ENCODE measurements at regions not wholly inside any gene's neighbourhood (a gene's known extent, or its start where the extent isn't known, plus 50 kb on each side); places are given as distances from the start of the nearest gene placed in this dataset.

- WGBS, 2 experiments (ENCODE audit: insufficient coverage in 2 of 2), result 82 to 90% methylated on average over 8 of the region's 8 CpGs
- Histone ChIP-seq H3K9me3 (ENCODE audit: control insufficient read depth, low read length) (no peaks in the 10 kb centered on the region), H3K27ac (ENCODE audit: low read depth, low read length, severe bottlenecking) (no peak overlapping the region), H3K4me3 (ENCODE audit: extremely low read depth, insufficient read depth, low read length, poor library complexity, severe bottlenecking) (no peak overlapping the region), H3K4me1 (ENCODE audit: control insufficient read depth, insufficient read depth, low read length, poor library complexity, severe bottlenecking) (no peaks in the 10 kb centered on the region), H3K36me3 (ENCODE audit: control insufficient read depth, insufficient read depth, low read length) (no peaks in the 10 kb centered on the region)
Observed at GRCh38 chr5:133905424-133905823, 63.0 kb downstream of the C5orf15 start.

GRCh38 chr5:133904641-133905040, 63.8 kb downstream of the C5orf15 start:
- WGBS, 2 experiments (ENCODE audit: insufficient coverage in 2 of 2), result 83 to 88% methylated on average over 7 to 8 of the region's 8 CpGs
- no peaks in the 10 kb centered on the region for H3K36me3 ChIP-seq (ENCODE audit: control insufficient read depth, insufficient read depth, low read length)
- H3K9me3 ChIP-seq (ENCODE audit: control insufficient read depth, low read length), result no peaks in the 10 kb centered on the region
- no peak overlapping the region for H3K27ac ChIP-seq (ENCODE audit: low read depth, low read length, severe bottlenecking)
- no peak overlapping the region for H3K4me3 ChIP-seq (ENCODE audit: extremely low read depth, insufficient read depth, low read length, poor library complexity, severe bottlenecking)
- no peaks in the 10 kb centered on the region for H3K4me1 ChIP-seq (ENCODE audit: control insufficient read depth, insufficient read depth, low read length, poor library complexity, severe bottlenecking)

GRCh38 chr5:133902511-133903118, 65.8 kb downstream of the C5orf15 start:
- no peaks in the 10 kb centered on the region for H3K9me3 ChIP-seq (ENCODE audit: control insufficient read depth, low read length)
- 85 to 91% methylated on average over 7 to 10 of the region's 11 CpGs for WGBS, 2 experiments (ENCODE audit: insufficient coverage in 2 of 2)
- no peaks in the 10 kb centered on the region for H3K4me1 ChIP-seq (ENCODE audit: control insufficient read depth, insufficient read depth, low read length, poor library complexity, severe bottlenecking)
- no peak overlapping the region for H3K27ac ChIP-seq (ENCODE audit: low read depth, low read length, severe bottlenecking)
- H3K4me3 ChIP-seq (ENCODE audit: extremely low read depth, insufficient read depth, low read length, poor library complexity, severe bottlenecking), result no peak overlapping the region
- H3K36me3 ChIP-seq (ENCODE audit: control insufficient read depth, insufficient read depth, low read length), result no peaks in the 10 kb centered on the region

GRCh38 chr5:133900534-133901270, 67.7 kb downstream of the C5orf15 start:
- Histone ChIP-seq H3K4me3 (ENCODE audit: extremely low read depth, insufficient read depth, low read length, poor library complexity, severe bottlenecking) (no peak overlapping the region), H3K27ac (ENCODE audit: low read depth, low read length, severe bottlenecking) (no peak overlapping the region), H3K4me1 (ENCODE audit: control insufficient read depth, insufficient read depth, low read length, poor library complexity, severe bottlenecking) (no peaks in the 10 kb centered on the region), H3K9me3 (ENCODE audit: control insufficient read depth, low read length) (no peaks in the 10 kb centered on the region), H3K36me3 (ENCODE audit: control insufficient read depth, insufficient read depth, low read length) (no peaks in the 10 kb centered on the region)
- 86 to 90% methylated on average over 7 to 14 of the region's 15 CpGs for WGBS, 2 experiments (ENCODE audit: insufficient coverage in 2 of 2)

GRCh38 chr5:133899506-133899905, 68.9 kb downstream of the C5orf15 start:
- Histone ChIP-seq H3K36me3 (ENCODE audit: control insufficient read depth, insufficient read depth, low read length) (no peaks in the 10 kb centered on the region), H3K27ac (ENCODE audit: low read depth, low read length, severe bottlenecking) (no peak overlapping the region), H3K9me3 (ENCODE audit: control insufficient read depth, low read length) (no peaks in the 10 kb centered on the region), H3K4me1 (ENCODE audit: control insufficient read depth, insufficient read depth, low read length, poor library complexity, severe bottlenecking) (no peaks in the 10 kb centered on the region), H3K4me3 (ENCODE audit: extremely low read depth, insufficient read depth, low read length, poor library complexity, severe bottlenecking) (no peak overlapping the region)
- 88 to 100% methylated on average over 4 of the region's 4 CpGs for WGBS, 2 experiments (ENCODE audit: insufficient coverage in 2 of 2)

- peaks cover 4% of the 10 kb centered on the region for H3K4me1 ChIP-seq (ENCODE audit: control insufficient read depth, insufficient read depth, low read length, poor library complexity, severe bottlenecking)
- H3K27ac ChIP-seq (ENCODE audit: low read depth, low read length, severe bottlenecking), result no peak overlapping the region
- WGBS, 2 experiments (ENCODE audit: insufficient coverage in 2 of 2), result 83 to 100% methylated on average over 1 of the region's 3 CpGs
- H3K4me3 ChIP-seq (ENCODE audit: extremely low read depth, insufficient read depth, low read length, poor library complexity, severe bottlenecking), result no peak overlapping the region
- H3K36me3 ChIP-seq (ENCODE audit: control insufficient read depth, insufficient read depth, low read length), result no peaks in the 10 kb centered on the region
- H3K9me3 ChIP-seq (ENCODE audit: control insufficient read depth, low read length), result no peaks in the 10 kb centered on the region
Observed at GRCh38 chr5:133898440-133898839, 70.0 kb downstream of the C5orf15 start.

- H3K4me3 ChIP-seq (ENCODE audit: extremely low read depth, insufficient read depth, low read length, poor library complexity, severe bottlenecking), result no peak overlapping the region
- no peak overlapping the region for H3K27ac ChIP-seq (ENCODE audit: low read depth, low read length, severe bottlenecking)
- peaks cover 4% of the 10 kb centered on the region for H3K4me1 ChIP-seq (ENCODE audit: control insufficient read depth, insufficient read depth, low read length, poor library complexity, severe bottlenecking)
- 71 to 86% methylated on average over 2 to 3 of the region's 4 CpGs for WGBS, 2 experiments (ENCODE audit: insufficient coverage in 2 of 2)
- no peaks in the 10 kb centered on the region for H3K9me3 ChIP-seq (ENCODE audit: control insufficient read depth, low read length)
- no peaks in the 10 kb centered on the region for H3K36me3 ChIP-seq (ENCODE audit: control insufficient read depth, insufficient read depth, low read length)
Observed at GRCh38 chr5:133897431-133897830, 71.0 kb downstream of the C5orf15 start.

- no peaks in the 10 kb centered on the region for H3K36me3 ChIP-seq (ENCODE audit: control insufficient read depth, insufficient read depth, low read length)
- peaks cover 4% of the 10 kb centered on the region for H3K4me1 ChIP-seq (ENCODE audit: control insufficient read depth, insufficient read depth, low read length, poor library complexity, severe bottlenecking)
- H3K4me3 ChIP-seq (ENCODE audit: extremely low read depth, insufficient read depth, low read length, poor library complexity, severe bottlenecking), result no peak overlapping the region
- H3K27ac ChIP-seq (ENCODE audit: low read depth, low read length, severe bottlenecking), result no peak overlapping the region
- 67 to 91% methylated on average over 1 of the region's 2 CpGs for WGBS, 2 experiments (ENCODE audit: insufficient coverage in 2 of 2)
- H3K9me3 ChIP-seq (ENCODE audit: control insufficient read depth, low read length), result no peaks in the 10 kb centered on the region
Observed at GRCh38 chr5:133896873-133897272, 71.6 kb downstream of the C5orf15 start.

GRCh38 chr5:133895979-133896845, 72.2 kb downstream of the C5orf15 start:
- Histone ChIP-seq H3K27ac (ENCODE audit: low read depth, low read length, severe bottlenecking) (no peak overlapping the region), H3K9me3 (ENCODE audit: control insufficient read depth, low read length) (no peaks in the 10 kb centered on the region), H3K4me3 (ENCODE audit: extremely low read depth, insufficient read depth, low read length, poor library complexity, severe bottlenecking) (no peak overlapping the region), H3K36me3 (ENCODE audit: control insufficient read depth, insufficient read depth, low read length) (no peaks in the 10 kb centered on the region), H3K4me1 (ENCODE audit: control insufficient read depth, insufficient read depth, low read length, poor library complexity, severe bottlenecking) (peaks cover 4% of the 10 kb centered on the region)
- WGBS, 2 experiments (ENCODE audit: insufficient coverage in 2 of 2), result 94 to 95% methylated on average over 5 to 6 of the region's 7 CpGs

- no peak overlapping the region for H3K27ac ChIP-seq (ENCODE audit: low read depth, low read length, severe bottlenecking)
- no peaks in the 10 kb centered on the region for H3K36me3 ChIP-seq (ENCODE audit: control insufficient read depth, insufficient read depth, low read length)
Observed at GRCh38 chr5:133894143-133894542, 74.3 kb downstream of the C5orf15 start.

More at GRCh38 chr5:133894143-133894542, 74.3 kb downstream of the C5orf15 start:
- H3K4me1 ChIP-seq (ENCODE audit: control insufficient read depth, insufficient read depth, low read length, poor library complexity, severe bottlenecking), result peaks cover 4% of the 10 kb centered on the region
- no peak overlapping the region for H3K4me3 ChIP-seq (ENCODE audit: extremely low read depth, insufficient read depth, low read length, poor library complexity, severe bottlenecking)
- H3K9me3 ChIP-seq (ENCODE audit: control insufficient read depth, low read length), result no peaks in the 10 kb centered on the region
- 91 to 100% methylated on average over 2 to 4 of the region's 5 CpGs for WGBS, 2 experiments (ENCODE audit: insufficient coverage in 2 of 2)
